GM23338 (cell line): ENCODE measurements at regions not wholly inside any gene's neighbourhood (a gene's known extent, or its start where the extent isn't known, plus 50 kb on each side); places are given as distances from the start of the nearest gene placed in this dataset.
A peak's percentile ranks its signal among the peaks of the same experiment; 100 is the strongest.

Source experiments
- ATAC-seq: fragments of 200-7000 bp; cut with Tn5 transposase; 3 replicates; pipeline ENCODE4 v1.9.1; 2020
- DNase-seq: peaks from one replicate; pipeline ENCODE4 v3.0.0-alpha.2; 2015; ENCODE audit warnings: low spot score
- H2AFZ ChIP-seq: fragments of 200-600 bp; sonication (generic); 2 replicates; pipeline ENCODE4 v1.8.0; 2016; ENCODE audit warnings: antibody characterized with exemption, mild to moderate bottlenecking, moderate library complexity
- H3F3A ChIP-seq: fragments of 200-600 bp; sonication (generic); replicated peaks from 2 replicates; pipeline ENCODE4 v1.8.0; 2017; ENCODE audit warnings: antibody characterized with exemption, mixed run types, low read depth
- H3K27ac ChIP-seq: fragments of 200-600 bp; sonication (generic); 2 replicates; pipeline ENCODE4 v1.6.1; 2016; ENCODE audit warnings: low read depth
- H3K27me3 ChIP-seq: fragments of 200-600 bp; sonication (generic); 2 replicates; pipeline ENCODE4 v1.8.0; 2016; ENCODE audit warnings: mild to moderate bottlenecking, mixed run types, moderate library complexity; ENCODE audit not compliant: insufficient read depth
- H3K36me3 ChIP-seq: fragments of 200-600 bp; sonication (generic); 2 replicates; pipeline ENCODE4 v1.8.0; 2016; ENCODE audit warnings: mild to moderate bottlenecking; ENCODE audit not compliant: insufficient read depth
- H3K4me1 ChIP-seq: fragments of 200-600 bp; sonication (generic); 2 replicates; pipeline ENCODE4 v1.8.0; 2016; ENCODE audit warnings: mild to moderate bottlenecking, moderate library complexity; ENCODE audit not compliant: insufficient read depth
- H3K4me2 ChIP-seq: fragments of 200-600 bp; sonication (generic); 2 replicates; pipeline ENCODE4 v1.7.1; 2017; ENCODE audit warnings: mixed run types
- H3K4me3 ChIP-seq: fragments of 200-600 bp; sonication (generic); 2 replicates; pipeline ENCODE4 v1.6.1; 2016; ENCODE audit warnings: mixed run types
- H3K79me2 ChIP-seq: fragments of 200-600 bp; sonication (generic); replicated peaks from 2 replicates; pipeline ENCODE4 v1.8.0; 2017; ENCODE audit warnings: mild to moderate bottlenecking; ENCODE audit not compliant: insufficient read depth
- H3K9me2 ChIP-seq: fragments of 200-600 bp; sonication (generic); 2 replicates; pipeline ENCODE4 v1.8.0; 2017; ENCODE audit not compliant: insufficient read depth
- H4K20me1 ChIP-seq: fragments of 200-600 bp; sonication (generic); replicated peaks from 2 replicates; pipeline ENCODE4 v1.8.0; 2017; ENCODE audit warnings: mild to moderate bottlenecking; ENCODE audit not compliant: insufficient read depth
- H3K27ac Mint-ChIP-seq: 2 replicates; pipeline ENCODE4 v1.8.0; 2020; ENCODE audit warnings: inconsistent platforms, mild to moderate bottlenecking, moderate library complexity, mixed read lengths
- H3K27me3 Mint-ChIP-seq: 3 replicates; pipeline ENCODE4 v1.8.0; 2022; ENCODE audit warnings: low read depth, mild to moderate bottlenecking, moderate library complexity, mixed read lengths, inconsistent platforms; ENCODE audit not compliant: insufficient read depth, poor library complexity
- H3K36me3 Mint-ChIP-seq: 3 replicates; pipeline ENCODE4 v1.8.0; 2021; ENCODE audit warnings: low read depth, mild to moderate bottlenecking, inconsistent platforms, moderate library complexity, mixed read lengths
- H3K4me1 Mint-ChIP-seq: 3 replicates; pipeline ENCODE4 v1.8.0; 2020; ENCODE audit warnings: mild to moderate bottlenecking, inconsistent platforms, mixed read lengths
- H3K4me3 Mint-ChIP-seq: 3 replicates; pipeline ENCODE4 v1.8.0; 2021; ENCODE audit warnings: moderate library complexity, mild to moderate bottlenecking, inconsistent platforms, mixed read lengths
- H3K9me3 Mint-ChIP-seq: 3 replicates; pipeline ENCODE4 v1.8.0; 2020; ENCODE audit warnings: moderate library complexity, mild to moderate bottlenecking, inconsistent platforms, mixed read lengths
- ETS1 ChIP-seq: IDR thresholded peaks from 2 replicates; pipeline ENCODE4 v1.6.1; 2016; ENCODE audit warnings: antibody characterized with exemption
- NANOG ChIP-seq: IDR thresholded peaks from 2 replicates; pipeline ENCODE4 v1.6.1; 2016; ENCODE audit warnings: antibody characterized with exemption, borderline replicate concordance
- ZNF114 ChIP-seq: fragments of 250-450 bp; sonication (Bioruptor Pico); IDR thresholded peaks from 2 replicates; pipeline ENCODE4 v1.5.0; 2020; ENCODE audit warnings: mild to moderate bottlenecking, moderate library complexity
- ZNF331 ChIP-seq: fragments of 250-450 bp; sonication (Bioruptor Pico); IDR thresholded peaks from 2 replicates; pipeline ENCODE4 v1.5.0; 2020; ENCODE audit warnings: low read depth, mild to moderate bottlenecking, moderate library complexity
- TF ChIP-seq, protein P1 (sequence below), 2 experiments: fragments of 200-600 bp in 1 of 2; sonication (generic) in 1 of 2; conservative IDR thresholded peaks; 2 replicates each; pipeline versions ENCODE4 v1.5.1 to v1.6.1; 2016 to 2017; ENCODE audit warnings: antibody characterized with exemption in 2 of 2, low read depth in 2 of 2, mild to moderate bottlenecking in 2 of 2, moderate library complexity in 1 of 2
- TF ChIP-seq, protein P2 (sequence below): fragments of 250-450 bp; sonication (Bioruptor Pico); IDR thresholded peaks from 2 replicates; pipeline ENCODE4 v1.5.0; 2020; ENCODE audit warnings: mild to moderate bottlenecking, moderate library complexity

DNA sequence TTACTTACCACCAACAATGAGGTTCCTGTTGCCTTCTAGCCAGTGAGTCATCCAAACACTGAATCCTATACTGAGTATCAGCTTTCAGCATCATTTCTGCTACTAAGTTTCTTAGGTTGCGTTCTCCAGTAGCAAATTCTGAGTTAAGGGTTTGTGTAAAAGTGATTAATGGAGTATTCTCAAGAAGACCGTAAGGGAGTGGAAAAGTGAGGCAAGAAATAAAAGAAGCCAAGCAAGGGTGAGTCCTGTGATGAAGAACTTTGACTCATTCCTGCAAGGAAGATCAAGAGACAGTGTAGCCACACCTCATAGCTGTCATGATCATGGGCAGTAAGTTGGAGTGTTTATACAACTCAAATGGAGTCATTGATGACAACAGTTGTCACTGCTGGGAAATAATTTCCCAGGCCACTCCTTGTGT, 446.2 kb downstream of the RAPGEF2 start:
- H2AFZ ChIP-seq: no peak overlapping the region
- Mint-ChIP-seq H3K27ac (no peak overlapping the region), H3K9me3 (no peaks in the 10 kb centered on the region), H3K4me3 (no peak overlapping the region), H3K4me1 (no peaks in the 10 kb centered on the region; the same call in 2 of the 3 replicates), H3K36me3 (no peaks in the 10 kb centered on the region), H3K27me3 (peaks cover 3% of the 10 kb centered on the region)
- TF ChIP-seq NANOG (no peak), ZNF114 (no peak)
- no peak overlapping the region for H3K4me3 ChIP-seq
- H3K9me2 ChIP-seq: peaks cover 16% of the 10 kb centered on the region; the same call in 1 of the 2 replicates
- ATAC-seq (no peak), DNase-seq (no peak)
- no peaks in the 10 kb centered on the region for H4K20me1 ChIP-seq
- H3K4me1 ChIP-seq: no peaks in the 10 kb centered on the region; the same call in 1 of the 2 replicates
- no peak overlapping the region for H3K27ac ChIP-seq
- H3K27me3 ChIP-seq: no peaks in the 10 kb centered on the region
- no peaks in the 10 kb centered on the region for H3K79me2 ChIP-seq
- H3F3A ChIP-seq: no peaks in the 10 kb centered on the region
- no peak overlapping the region for H3K4me2 ChIP-seq
- no peaks in the 10 kb centered on the region for H3K36me3 ChIP-seq

DNA sequence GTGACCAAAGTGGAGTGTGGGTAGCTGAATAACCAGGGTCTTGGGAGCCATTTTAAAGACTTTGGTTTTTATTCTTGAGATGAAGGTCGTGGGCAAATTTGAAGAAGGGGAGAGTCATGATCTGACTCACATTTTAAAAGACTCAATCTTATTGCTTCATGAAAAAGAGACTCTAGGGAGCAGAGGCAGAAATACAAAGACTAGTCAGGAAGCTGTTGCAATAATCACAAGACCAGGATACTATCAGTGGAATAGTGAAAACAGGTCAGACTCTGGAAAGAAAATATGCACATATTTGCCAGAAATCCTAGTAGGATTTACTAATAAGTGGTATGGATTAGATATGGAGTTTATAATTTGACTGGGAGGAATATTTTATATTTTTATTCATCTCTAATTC, 448.4 kb downstream of the RAPGEF2 start:
- Histone ChIP-seq H3K4me1 (no peaks in the 10 kb centered on the region; the same call in 1 of the 2 replicates), H3F3A (no peaks in the 10 kb centered on the region), H3K36me3 (no peaks in the 10 kb centered on the region), H2AFZ (peak overlapping the region; percentile 63; the same call in 1 of the 2 replicates), H3K4me3 (no peak overlapping the region), H3K27ac (no peak overlapping the region), H3K79me2 (no peaks in the 10 kb centered on the region), H4K20me1 (no peaks in the 10 kb centered on the region), H3K27me3 (no peaks in the 10 kb centered on the region), H3K9me2 (peaks cover 16% of the 10 kb centered on the region; the same call in 1 of the 2 replicates), H3K4me2 (no peak overlapping the region)
- H3K27me3 Mint-ChIP-seq: peaks cover 3% of the 10 kb centered on the region
- no peak for TF ChIP-seq NANOG
- no peak overlapping the region for H3K4me3 Mint-ChIP-seq
- ATAC-seq (no peak), DNase-seq (no peak)
- no peaks in the 10 kb centered on the region for H3K9me3 Mint-ChIP-seq
- H3K4me1 Mint-ChIP-seq: no peaks in the 10 kb centered on the region
- no peaks in the 10 kb centered on the region for H3K36me3 Mint-ChIP-seq
- no peak overlapping the region for H3K27ac Mint-ChIP-seq

GRCh38 chr4:159552979-159553768, 450.3 kb downstream of the RAPGEF2 start:
- DNase-seq: no peak
- peaks cover 4% of the 10 kb centered on the region; the same call in 1 of the 2 replicates for H3K4me1 ChIP-seq
- no peak overlapping the region for H2AFZ ChIP-seq
- H3K36me3 ChIP-seq: no peaks in the 10 kb centered on the region
- TF ChIP-seq, protein P1, sequence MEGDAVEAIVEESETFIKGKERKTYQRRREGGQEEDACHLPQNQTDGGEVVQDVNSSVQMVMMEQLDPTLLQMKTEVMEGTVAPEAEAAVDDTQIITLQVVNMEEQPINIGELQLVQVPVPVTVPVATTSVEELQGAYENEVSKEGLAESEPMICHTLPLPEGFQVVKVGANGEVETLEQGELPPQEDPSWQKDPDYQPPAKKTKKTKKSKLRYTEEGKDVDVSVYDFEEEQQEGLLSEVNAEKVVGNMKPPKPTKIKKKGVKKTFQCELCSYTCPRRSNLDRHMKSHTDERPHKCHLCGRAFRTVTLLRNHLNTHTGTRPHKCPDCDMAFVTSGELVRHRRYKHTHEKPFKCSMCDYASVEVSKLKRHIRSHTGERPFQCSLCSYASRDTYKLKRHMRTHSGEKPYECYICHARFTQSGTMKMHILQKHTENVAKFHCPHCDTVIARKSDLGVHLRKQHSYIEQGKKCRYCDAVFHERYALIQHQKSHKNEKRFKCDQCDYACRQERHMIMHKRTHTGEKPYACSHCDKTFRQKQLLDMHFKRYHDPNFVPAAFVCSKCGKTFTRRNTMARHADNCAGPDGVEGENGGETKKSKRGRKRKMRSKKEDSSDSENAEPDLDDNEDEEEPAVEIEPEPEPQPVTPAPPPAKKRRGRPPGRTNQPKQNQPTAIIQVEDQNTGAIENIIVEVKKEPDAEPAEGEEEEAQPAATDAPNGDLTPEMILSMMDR (conservative IDR thresholded peaks at IDR 0.05; ENCODE audit: low read depth in 2 of 2): no peak
- TF ChIP-seq NANOG (no peak), ETS1 (no peak), ZNF331 (CRISPR knock-in tag) (no peak)
- TF ChIP-seq, protein P2, sequence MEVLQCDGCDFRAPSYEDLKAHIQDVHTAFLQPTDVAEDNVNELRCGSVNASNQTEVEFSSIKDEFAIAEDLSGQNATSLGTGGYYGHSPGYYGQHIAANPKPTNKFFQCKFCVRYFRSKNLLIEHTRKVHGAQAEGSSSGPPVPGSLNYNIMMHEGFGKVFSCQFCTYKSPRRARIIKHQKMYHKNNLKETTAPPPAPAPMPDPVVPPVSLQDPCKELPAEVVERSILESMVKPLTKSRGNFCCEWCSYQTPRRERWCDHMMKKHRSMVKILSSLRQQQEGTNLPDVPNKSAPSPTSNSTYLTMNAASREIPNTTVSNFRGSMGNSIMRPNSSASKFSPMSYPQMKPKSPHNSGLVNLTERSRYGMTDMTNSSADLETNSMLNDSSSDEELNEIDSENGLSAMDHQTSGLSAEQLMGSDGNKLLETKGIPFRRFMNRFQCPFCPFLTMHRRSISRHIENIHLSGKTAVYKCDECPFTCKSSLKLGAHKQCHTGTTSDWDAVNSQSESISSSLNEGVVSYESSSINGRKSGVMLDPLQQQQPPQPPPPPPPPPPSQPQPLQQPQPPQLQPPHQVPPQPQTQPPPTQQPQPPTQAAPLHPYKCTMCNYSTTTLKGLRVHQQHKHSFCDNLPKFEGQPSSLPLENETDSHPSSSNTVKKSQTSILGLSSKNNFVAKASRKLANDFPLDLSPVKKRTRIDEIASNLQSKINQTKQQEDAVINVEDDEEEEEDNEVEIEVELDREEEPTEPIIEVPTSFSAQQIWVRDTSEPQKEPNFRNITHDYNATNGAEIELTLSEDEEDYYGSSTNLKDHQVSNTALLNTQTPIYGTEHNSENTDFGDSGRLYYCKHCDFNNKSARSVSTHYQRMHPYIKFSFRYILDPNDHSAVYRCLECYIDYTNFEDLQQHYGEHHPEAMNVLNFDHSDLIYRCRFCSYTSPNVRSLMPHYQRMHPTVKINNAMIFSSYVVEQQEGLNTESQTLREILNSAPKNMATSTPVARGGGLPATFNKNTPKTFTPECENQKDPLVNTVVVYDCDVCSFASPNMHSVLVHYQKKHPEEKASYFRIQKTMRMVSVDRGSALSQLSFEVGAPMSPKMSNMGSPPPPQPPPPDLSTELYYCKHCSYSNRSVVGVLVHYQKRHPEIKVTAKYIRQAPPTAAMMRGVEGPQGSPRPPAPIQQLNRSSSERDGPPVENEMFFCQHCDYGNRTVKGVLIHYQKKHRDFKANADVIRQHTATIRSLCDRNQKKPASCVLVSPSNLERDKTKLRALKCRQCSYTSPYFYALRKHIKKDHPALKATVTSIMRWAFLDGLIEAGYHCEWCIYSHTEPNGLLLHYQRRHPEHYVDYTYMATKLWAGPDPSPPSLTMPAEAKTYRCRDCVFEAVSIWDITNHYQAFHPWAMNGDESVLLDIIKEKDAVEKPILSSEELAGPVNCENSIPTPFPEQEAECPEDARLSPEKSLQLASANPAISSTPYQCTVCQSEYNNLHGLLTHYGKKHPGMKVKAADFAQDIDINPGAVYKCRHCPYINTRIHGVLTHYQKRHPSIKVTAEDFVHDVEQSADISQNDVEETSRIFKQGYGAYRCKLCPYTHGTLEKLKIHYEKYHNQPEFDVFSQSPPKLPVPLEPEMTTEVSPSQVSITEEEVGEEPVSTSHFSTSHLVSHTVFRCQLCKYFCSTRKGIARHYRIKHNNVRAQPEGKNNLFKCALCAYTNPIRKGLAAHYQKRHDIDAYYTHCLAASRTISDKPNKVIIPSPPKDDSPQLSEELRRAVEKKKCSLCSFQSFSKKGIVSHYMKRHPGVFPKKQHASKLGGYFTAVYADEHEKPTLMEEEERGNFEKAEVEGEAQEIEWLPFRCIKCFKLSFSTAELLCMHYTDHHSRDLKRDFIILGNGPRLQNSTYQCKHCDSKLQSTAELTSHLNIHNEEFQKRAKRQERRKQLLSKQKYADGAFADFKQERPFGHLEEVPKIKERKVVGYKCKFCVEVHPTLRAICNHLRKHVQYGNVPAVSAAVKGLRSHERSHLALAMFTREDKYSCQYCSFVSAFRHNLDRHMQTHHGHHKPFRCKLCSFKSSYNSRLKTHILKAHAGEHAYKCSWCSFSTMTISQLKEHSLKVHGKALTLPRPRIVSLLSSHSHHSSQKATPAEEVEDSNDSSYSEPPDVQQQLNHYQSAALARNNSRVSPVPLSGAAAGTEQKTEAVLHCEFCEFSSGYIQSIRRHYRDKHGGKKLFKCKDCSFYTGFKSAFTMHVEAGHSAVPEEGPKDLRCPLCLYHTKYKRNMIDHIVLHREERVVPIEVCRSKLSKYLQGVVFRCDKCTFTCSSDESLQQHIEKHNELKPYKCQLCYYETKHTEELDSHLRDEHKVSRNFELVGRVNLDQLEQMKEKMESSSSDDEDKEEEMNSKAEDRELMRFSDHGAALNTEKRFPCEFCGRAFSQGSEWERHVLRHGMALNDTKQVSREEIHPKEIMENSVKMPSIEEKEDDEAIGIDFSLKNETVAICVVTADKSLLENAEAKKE (CRISPR knock-in tag): no peak
- no peaks in the 10 kb centered on the region for H4K20me1 ChIP-seq
- H3K27ac ChIP-seq: no peak overlapping the region
- H3K4me2 ChIP-seq: no peak overlapping the region
- H3K27me3 ChIP-seq: no peaks in the 10 kb centered on the region
- Mint-ChIP-seq H3K27ac (no peak overlapping the region), H3K27me3 (peaks cover 5% of the 10 kb centered on the region), H3K36me3 (0 out of 3 replicates have a peak, but pooled peaks cover 2% of the 10 kb centered on the region), H3K4me1 (peaks cover 9% of the 10 kb centered on the region), H3K9me3 (no peaks in the 10 kb centered on the region), H3K4me3 (no peak overlapping the region)
- H3F3A ChIP-seq: no peaks in the 10 kb centered on the region
- no peak; the same call in 2 of the 3 replicates for ATAC-seq
- no peaks in the 10 kb centered on the region for H3K79me2 ChIP-seq
- peaks cover 22% of the 10 kb centered on the region for H3K9me2 ChIP-seq
- no peak overlapping the region for H3K4me3 ChIP-seq
